A673 (cell line): ENCODE measurements at regions not wholly inside any gene's neighbourhood (a gene's known extent, or its start where the extent isn't known, plus 50 kb on each side); places are given as distances from the start of the nearest gene placed in this dataset.

ENCODE experiments used
- BruUV-seq: library from RNA; stranded (reverse); fragments of 400-500 nt; replicated peaks from 2 replicates; lab custom pipeline; 2021; lab: Mats Ljungman, UMichigan
- CTCF ChIA-PET: fragments of 300-600 bp; sonication (Branson Sonifier 250); formaldehyde crosslinking; loops from one replicate; lab custom pipeline; 2022; ENCODE audit warnings: antibody characterized with exemption; lab: Charles Lee
- POLR2A ChIA-PET: fragments of 300-600 bp; sonication (Branson Sonifier 250); formaldehyde crosslinking; loops from one replicate; lab custom pipeline; 2022; ENCODE audit warnings: antibody characterized with exemption; ENCODE audit not compliant: low non-redundant PET; lab: Charles Lee
- DNase-seq: peaks from one replicate; pipeline ENCODE4 v3.0.0-alpha.2; 2015; ENCODE audit warnings: low spot score
- H3K27ac ChIP-seq: fragments of 200-600 bp; sonication (generic); 2 replicates; pipeline ENCODE4 v1.5.1; 2016; ENCODE audit warnings: mixed run types, low read depth, mild to moderate bottlenecking, mixed read lengths, antibody characterized with exemption, low read length; ENCODE audit not compliant: poor library complexity, severe bottlenecking
- H3K27me3 ChIP-seq: fragments of 200-600 bp; sonication (generic); replicated peaks from 2 replicates; pipeline ENCODE4 v1.6.1; 2017; ENCODE audit warnings: mixed run types, low read depth, mild to moderate bottlenecking, mixed read lengths, antibody characterized with exemption, low read length; ENCODE audit not compliant: insufficient read depth, poor library complexity
- H3K36me3 ChIP-seq: fragments of 200-600 bp; sonication (generic); 2 replicates; pipeline ENCODE4 v1.6.1; 2016; ENCODE audit warnings: mixed run types, mild to moderate bottlenecking, mixed read lengths, antibody characterized with exemption, low read length; ENCODE audit not compliant: insufficient read depth, poor library complexity, severe bottlenecking
- H3K4me1 ChIP-seq: fragments of 200-600 bp; sonication (generic); 2 replicates; pipeline ENCODE4 v1.6.1; 2017; ENCODE audit warnings: mixed run types, mild to moderate bottlenecking, mixed read lengths, antibody characterized with exemption, low read length; ENCODE audit not compliant: insufficient read depth, poor library complexity, severe bottlenecking
- H3K4me3 ChIP-seq: fragments of 200-600 bp; sonication (generic); 2 replicates; pipeline ENCODE4 v1.5.1; 2016; ENCODE audit warnings: low read depth, mixed run types, mild to moderate bottlenecking, mixed read lengths, low read length; ENCODE audit not compliant: poor library complexity, severe bottlenecking
- H3K9me3 ChIP-seq: fragments of 200-600 bp; sonication (generic); 2 replicates; pipeline ENCODE4 v1.6.1; 2016; ENCODE audit warnings: mixed run types, low read depth, mild to moderate bottlenecking, mixed read lengths, antibody characterized with exemption, low read length; ENCODE audit not compliant: poor library complexity, severe bottlenecking
- EZH2 ChIP-seq: fragments of 200-600 bp; sonication (generic); IDR thresholded peaks from 2 replicates; pipeline ENCODE4 v1.6.1; 2017; ENCODE audit warnings: borderline replicate concordance, low read depth, mild to moderate bottlenecking, mixed read lengths, antibody characterized with exemption, low read length; ENCODE audit not compliant: poor library complexity, severe bottlenecking
- intact Hi-C: fragments of 100-400 bp; cut with micrococcal nuclease; formaldehyde crosslinking; loops from one replicate; pipeline ENCODE4 v1.10.0; 2022; ENCODE audit not compliant: unreplicated experiment
- TF ChIP-seq, protein P1 (sequence below): fragments of 300-800, 200-600 bp; sonication (generic); conservative IDR thresholded peaks from 2 replicates; pipeline ENCODE4 v1.5.1; 2017; ENCODE audit warnings: low read depth, mild to moderate bottlenecking, antibody characterized with exemption, low read length, moderate library complexity, mixed read lengths

GRCh38 chr10:31147210-31147608 lies 115.5 kb upstream of the ZNF438 start:
- no TSS peak for BruUV-seq
- TF ChIP-seq, protein P1, sequence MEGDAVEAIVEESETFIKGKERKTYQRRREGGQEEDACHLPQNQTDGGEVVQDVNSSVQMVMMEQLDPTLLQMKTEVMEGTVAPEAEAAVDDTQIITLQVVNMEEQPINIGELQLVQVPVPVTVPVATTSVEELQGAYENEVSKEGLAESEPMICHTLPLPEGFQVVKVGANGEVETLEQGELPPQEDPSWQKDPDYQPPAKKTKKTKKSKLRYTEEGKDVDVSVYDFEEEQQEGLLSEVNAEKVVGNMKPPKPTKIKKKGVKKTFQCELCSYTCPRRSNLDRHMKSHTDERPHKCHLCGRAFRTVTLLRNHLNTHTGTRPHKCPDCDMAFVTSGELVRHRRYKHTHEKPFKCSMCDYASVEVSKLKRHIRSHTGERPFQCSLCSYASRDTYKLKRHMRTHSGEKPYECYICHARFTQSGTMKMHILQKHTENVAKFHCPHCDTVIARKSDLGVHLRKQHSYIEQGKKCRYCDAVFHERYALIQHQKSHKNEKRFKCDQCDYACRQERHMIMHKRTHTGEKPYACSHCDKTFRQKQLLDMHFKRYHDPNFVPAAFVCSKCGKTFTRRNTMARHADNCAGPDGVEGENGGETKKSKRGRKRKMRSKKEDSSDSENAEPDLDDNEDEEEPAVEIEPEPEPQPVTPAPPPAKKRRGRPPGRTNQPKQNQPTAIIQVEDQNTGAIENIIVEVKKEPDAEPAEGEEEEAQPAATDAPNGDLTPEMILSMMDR: no peak
- no peak for TF ChIP-seq EZH2
- DNase-seq: no peak
- Histone ChIP-seq H3K36me3 (no peaks in the 10 kb centered on the region), H3K4me1 (no peaks in the 10 kb centered on the region), H3K27me3 (no peaks in the 10 kb centered on the region), H3K9me3 (no peaks in the 10 kb centered on the region), H3K4me3 (no peak overlapping the region), H3K27ac (no peak overlapping the region)
- CTCF ChIA-PET: no interaction called here
- POLR2A ChIA-PET: no interaction called here
- intact Hi-C loops: no loop called here

- Histone ChIP-seq H3K27ac (no peak overlapping the region), H3K36me3 (no peaks in the 10 kb centered on the region), H3K4me1 (peaks cover 7% of the 10 kb centered on the region), H3K27me3 (no peaks in the 10 kb centered on the region), H3K9me3 (no peaks in the 10 kb centered on the region), H3K4me3 (no peak overlapping the region)
- TF ChIP-seq EZH2: no peak
- TF ChIP-seq, protein P1: no peak
- ChIA-PET CTCF (no interaction called here), POLR2A (no interaction called here)
- DNase-seq: peak; percentile 67
- intact Hi-C loops: no loop called here
- no TSS peak for BruUV-seq
Observed at GRCh38 chr10:31148951-31149350, 117.3 kb upstream of the ZNF438 start.

DNA sequence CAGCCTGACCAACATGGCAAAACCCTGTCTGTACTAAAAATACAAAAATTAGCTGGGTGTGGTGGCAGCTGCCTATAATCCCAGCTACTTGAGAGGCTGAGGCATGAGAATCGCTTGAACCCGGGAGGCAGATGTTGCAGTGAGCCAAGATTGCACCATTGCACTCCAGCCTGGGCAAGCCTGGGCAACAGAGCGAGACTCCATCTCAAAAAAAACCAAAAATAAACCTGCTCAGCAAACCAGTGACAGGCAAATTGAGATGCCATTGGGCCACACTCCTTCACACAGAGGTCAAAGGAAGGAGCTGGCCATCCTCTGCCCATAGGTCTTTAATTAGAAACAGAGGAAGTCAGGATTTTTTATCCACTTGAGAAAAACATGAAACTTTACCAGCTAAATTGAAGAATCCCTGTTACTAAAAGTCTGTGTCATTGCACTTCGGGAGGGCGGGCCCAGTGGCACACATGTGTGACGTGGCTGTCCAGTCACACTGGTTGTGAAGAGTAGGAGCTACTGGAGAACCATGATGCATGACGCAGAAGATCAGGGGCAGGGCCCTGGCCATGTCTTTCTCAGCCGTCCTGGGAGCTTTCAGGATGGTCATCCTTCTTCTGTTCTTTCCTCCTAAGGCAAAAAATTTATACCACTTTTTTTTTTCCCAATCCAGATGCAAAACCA lies 118.3 kb upstream of the ZNF438 start:
- ChIA-PET POLR2A (no interaction called here), CTCF (no interaction called here)
- TF ChIP-seq EZH2: no peak
- TF ChIP-seq, protein P1: no peak
- Histone ChIP-seq H3K36me3 (no peaks in the 10 kb centered on the region), H3K9me3 (no peaks in the 10 kb centered on the region), H3K27me3 (no peaks in the 10 kb centered on the region), H3K4me3 (no peak overlapping the region), H3K4me1 (peaks cover 7% of the 10 kb centered on the region), H3K27ac (no peak overlapping the region)
- intact Hi-C loops: no loop called here
- DNase-seq: no peak
- BruUV-seq: no TSS peak
